Stimulated activated CD4-positive, alpha-beta T cell treated with anti-CD3 and anti-CD28 coated beads, Interleukin-15, amount 100 ng/mL, for 24 hours (primary cell): ENCODE measurements at regions not wholly inside any gene's neighbourhood (a gene's known extent, or its start where the extent isn't known, plus 50 kb on each side); places are given as distances from the start of the nearest gene placed in this dataset.

Experiments used
- DNase-seq: peaks from one replicate; pipeline ENCODE4 v3.0.0-alpha.2; 2020

- DNase-seq, result no peak
These were observed 604.2 kb downstream of the XIRP2 start for GRCh38 chr2:167492486-167492885.

GRCh38 chr2:167491788-167492187, 603.5 kb downstream of the XIRP2 start:
- no peak for DNase-seq

GRCh38 chr2:167490455-167490854, 602.2 kb downstream of the XIRP2 start:
- no peak for DNase-seq

- no peak for DNase-seq
These were observed 601.0 kb downstream of the XIRP2 start for GRCh38 chr2:167489325-167489724.

- no peak for DNase-seq
These were observed 599.4 kb downstream of the XIRP2 start for GRCh38 chr2:167487728-167488127.

- no peak for DNase-seq
These were observed 596.6 kb downstream of the XIRP2 start for GRCh38 chr2:167484875-167485274.

- no peak for DNase-seq
These were observed 592.7 kb downstream of the XIRP2 start for GRCh38 chr2:167480986-167481309.

- no peak for DNase-seq
These were observed 592.1 kb downstream of the XIRP2 start for GRCh38 chr2:167480232-167480985.

- DNase-seq, result no peak
These were observed 589.9 kb downstream of the XIRP2 start for GRCh38 chr2:167478196-167478595.

- DNase-seq, result no peak
These were observed 587.5 kb downstream of the XIRP2 start for GRCh38 chr2:167475791-167476190.

GRCh38 chr2:167471734-167472133, 583.5 kb downstream of the XIRP2 start:
- no peak for DNase-seq

GRCh38 chr2:167471332-167471731, 583.1 kb downstream of the XIRP2 start:
- no peak for DNase-seq

GRCh38 chr2:167462379-167462778, 574.1 kb downstream of the XIRP2 start:
- no peak for DNase-seq

GRCh38 chr2:167454036-167454435, 565.8 kb downstream of the XIRP2 start:
- no peak for DNase-seq

- DNase-seq, result no peak
These were observed 563.4 kb downstream of the XIRP2 start for GRCh38 chr2:167451496-167452289.

GRCh38 chr2:167450364-167450763, 562.1 kb downstream of the XIRP2 start:
- no peak for DNase-seq

- DNase-seq, result no peak
These were observed 552.1 kb downstream of the XIRP2 start for GRCh38 chr2:167440382-167440781.

- DNase-seq, result no peak
These were observed 549.9 kb downstream of the XIRP2 start for GRCh38 chr2:167438206-167438605.

GRCh38 chr2:167431949-167432348, 543.7 kb downstream of the XIRP2 start:
- DNase-seq, result no peak

- no peak for DNase-seq
These were observed 542.2 kb downstream of the XIRP2 start for GRCh38 chr2:167430447-167430846.

- DNase-seq, result no peak
These were observed 536.8 kb downstream of the XIRP2 start for GRCh38 chr2:167424803-167425755.

- no peak for DNase-seq
These were observed 535.9 kb downstream of the XIRP2 start for GRCh38 chr2:167424221-167424620.

- no peak for DNase-seq
These were observed 535.5 kb downstream of the XIRP2 start for GRCh38 chr2:167423731-167424130.
